ENCODE measurements at regions not wholly inside any gene's neighbourhood (a gene's known extent, or its start where the extent isn't known, plus 50 kb on each side); places are given as distances from the start of the nearest gene placed in this dataset.

DNA sequence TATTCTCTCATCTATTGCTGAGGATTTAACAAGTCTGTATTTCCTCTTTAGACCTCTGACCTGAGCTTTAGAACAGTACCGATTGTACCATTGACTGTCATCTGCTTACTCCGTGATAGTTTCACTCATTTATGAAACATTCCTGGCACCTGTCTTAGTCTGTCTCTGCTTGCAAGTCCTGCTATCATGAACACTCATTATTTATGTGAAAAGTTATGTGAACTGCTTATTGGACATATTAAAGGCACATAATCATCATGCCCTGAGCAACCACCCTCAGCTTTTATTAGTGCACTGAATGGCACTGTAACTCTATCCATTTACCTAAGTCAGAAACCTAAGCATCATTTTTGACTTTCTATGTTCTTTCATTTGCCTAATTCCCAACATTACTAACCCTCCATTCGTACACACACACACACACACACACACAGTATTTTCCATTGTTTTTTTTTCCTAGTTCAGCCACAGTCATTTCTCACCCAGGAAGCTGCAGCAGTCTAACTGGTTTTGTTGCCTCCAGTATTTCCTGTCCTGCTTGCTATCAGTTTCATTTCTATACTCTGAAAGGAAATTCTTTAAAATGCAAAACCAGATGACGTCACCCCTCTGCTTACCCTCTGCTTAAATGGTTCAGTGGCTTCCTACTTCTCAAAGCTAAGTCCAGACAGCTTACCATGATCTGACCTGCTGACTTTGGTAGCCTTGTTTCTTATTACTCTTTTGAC, 146.1 kb downstream of the HAUS1 start (continued):
- TF ChIP-seq, protein P1, sequence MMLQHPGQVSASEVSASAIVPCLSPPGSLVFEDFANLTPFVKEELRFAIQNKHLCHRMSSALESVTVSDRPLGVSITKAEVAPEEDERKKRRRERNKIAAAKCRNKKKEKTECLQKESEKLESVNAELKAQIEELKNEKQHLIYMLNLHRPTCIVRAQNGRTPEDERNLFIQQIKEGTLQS (IDR thresholded peaks at IDR 0.05) = peak; percentile 95
- TF ChIP-seq, protein P1 (CRISPR knock-in tag; conservative IDR thresholded peaks at IDR 0.05) = no peak

DNA sequence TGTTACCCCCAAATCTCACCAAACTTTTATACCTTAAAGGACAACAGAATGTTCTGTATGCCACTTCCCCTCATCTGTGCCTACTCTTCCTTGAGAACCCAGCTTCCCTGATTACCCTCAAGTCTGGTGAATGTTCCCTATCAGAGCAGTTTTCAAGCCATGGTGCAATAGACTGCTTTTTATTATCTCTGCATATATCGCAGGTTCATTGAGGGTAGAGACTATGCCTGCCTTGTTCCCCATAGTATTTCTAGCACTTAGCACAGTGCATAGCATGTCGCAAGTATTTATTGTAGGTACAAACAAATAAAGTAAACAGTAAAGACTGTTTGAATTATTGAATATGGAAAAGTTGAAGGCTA, 146.6 kb downstream of the HAUS1 start:
- WGBS (ENCODE audit: insufficient coverage, low coverage, missing lambda C conversion rate) = 19% methylated on average over 2 of the region's 2 CpGs
- POLR2A ChIA-PET = interaction anchor here (0.8 kb wide), 1 partner anchor 25 kb away, joined by 3 read pairs; no protein-coding TSS in a partner anchor
- peaks cover 23% of the 10 kb centered on the region for H3K79me2 ChIP-seq (ENCODE audit: control insufficient read depth, insufficient read depth, low read length)
- BruUV-seq (replicated peaks) = no TSS peak
- intact Hi-C loops (cut with micrococcal nuclease) (no loop called here), in situ Hi-C loops (cut with MboI) (no loop called here)
- H2AFZ ChIP-seq (ENCODE audit: low read depth, low read length) = no peak overlapping the region
- no peak overlapping the region for H3K4me3 ChIP-seq
- ATAC-seq = peak; percentile 18; the same call in 1 of the 3 replicates
- H4K20me1 ChIP-seq (replicated peaks; ENCODE audit: control insufficient read depth, insufficient read depth, low read length) = no peaks in the 10 kb centered on the region; the same call in 1 of the 2 replicates
- H3K27ac ChIP-seq (ENCODE audit: extremely low read depth, low read depth, low read length) = no peak overlapping the region; the same call in 2 of the 3 replicates
- H3K4me1 ChIP-seq (replicated peaks in 1 of 2; ENCODE audit: control insufficient read depth in 2 of 2, insufficient read depth in 2 of 2, low read length in 2 of 2) = peaks cover 4 to 6% of the 10 kb centered on the region in 2 experiments; a peak in 3 of 5 replicates
- FAIRE-seq = no peak
- no peak overlapping the region for H3K4me2 ChIP-seq (ENCODE audit: insufficient read depth, low read length)
- H3K9me1 ChIP-seq (ENCODE audit: control insufficient read depth, insufficient read depth, low read length) = no peaks in the 10 kb centered on the region
- TF ChIP-seq RCOR1 (IDR thresholded peaks at IDR 0.05; ENCODE audit: borderline replicate concordance in 1 of 2, low read depth in 2 of 2, low read length in 2 of 2) (no peak), BRCA1 (IDR thresholded peaks at IDR 0.05) (no peak), BRCA1 (CRISPR knock-in tag; IDR thresholded peaks at IDR 0.05) (no peak), KLF6 (CRISPR knock-in tag; IDR thresholded peaks at IDR 0.05; ENCODE audit: borderline replicate concordance) (no peak), NR2F6 (CRISPR knock-in tag; IDR thresholded peaks at IDR 0.05) (no peak), CXXC5 (CRISPR knock-in tag; IDR thresholded peaks at IDR 0.05) (no peak), DPF2 (IDR thresholded peaks at IDR 0.05) (no peak), ZNF561 (CRISPR knock-in tag; conservative IDR thresholded peaks at IDR 0.05) (no peak), POLR2A (conservative IDR thresholded peaks at IDR 0.05) (no peak), RHOXF2B (CRISPR knock-in tag; conservative IDR thresholded peaks at IDR 0.05) (no peak), HEY1 (CRISPR knock-in tag; IDR thresholded peaks at IDR 0.05; ENCODE audit: borderline replicate concordance) (no peak), CHCHD3 (CRISPR knock-in tag; IDR thresholded peaks at IDR 0.05) (no peak), SPI1 (IDR thresholded peaks at IDR 0.05; ENCODE audit: borderline replicate concordance, low read depth, low read length) (no peak), EZH2 (IDR thresholded peaks at IDR 0.05; ENCODE audit: borderline replicate concordance, low read depth, low read length) (no peak)
- TF ChIP-seq, protein P2, sequence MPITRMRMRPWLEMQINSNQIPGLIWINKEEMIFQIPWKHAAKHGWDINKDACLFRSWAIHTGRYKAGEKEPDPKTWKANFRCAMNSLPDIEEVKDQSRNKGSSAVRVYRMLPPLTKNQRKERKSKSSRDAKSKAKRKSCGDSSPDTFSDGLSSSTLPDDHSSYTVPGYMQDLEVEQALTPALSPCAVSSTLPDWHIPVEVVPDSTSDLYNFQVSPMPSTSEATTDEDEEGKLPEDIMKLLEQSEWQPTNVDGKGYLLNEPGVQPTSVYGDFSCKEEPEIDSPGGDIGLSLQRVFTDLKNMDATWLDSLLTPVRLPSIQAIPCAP (CRISPR knock-in tag; IDR thresholded peaks at IDR 0.05; ENCODE audit: borderline replicate concordance) = no peak
- TF ChIP-seq, protein P3, sequence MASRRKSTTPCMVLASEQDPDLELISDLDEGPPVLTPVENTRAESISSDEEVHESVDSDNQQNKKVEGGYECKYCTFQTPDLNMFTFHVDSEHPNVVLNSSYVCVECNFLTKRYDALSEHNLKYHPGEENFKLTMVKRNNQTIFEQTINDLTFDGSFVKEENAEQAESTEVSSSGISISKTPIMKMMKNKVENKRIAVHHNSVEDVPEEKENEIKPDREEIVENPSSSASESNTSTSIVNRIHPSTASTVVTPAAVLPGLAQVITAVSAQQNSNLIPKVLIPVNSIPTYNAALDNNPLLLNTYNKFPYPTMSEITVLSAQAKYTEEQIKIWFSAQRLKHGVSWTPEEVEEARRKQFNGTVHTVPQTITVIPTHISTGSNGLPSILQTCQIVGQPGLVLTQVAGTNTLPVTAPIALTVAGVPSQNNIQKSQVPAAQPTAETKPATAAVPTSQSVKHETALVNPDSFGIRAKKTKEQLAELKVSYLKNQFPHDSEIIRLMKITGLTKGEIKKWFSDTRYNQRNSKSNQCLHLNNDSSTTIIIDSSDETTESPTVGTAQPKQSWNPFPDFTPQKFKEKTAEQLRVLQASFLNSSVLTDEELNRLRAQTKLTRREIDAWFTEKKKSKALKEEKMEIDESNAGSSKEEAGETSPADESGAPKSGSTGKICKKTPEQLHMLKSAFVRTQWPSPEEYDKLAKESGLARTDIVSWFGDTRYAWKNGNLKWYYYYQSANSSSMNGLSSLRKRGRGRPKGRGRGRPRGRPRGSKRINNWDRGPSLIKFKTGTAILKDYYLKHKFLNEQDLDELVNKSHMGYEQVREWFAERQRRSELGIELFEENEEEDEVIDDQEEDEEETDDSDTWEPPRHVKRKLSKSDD (conservative IDR thresholded peaks at IDR 0.05; ENCODE audit: low read length) = no peak
- no peaks in the 10 kb centered on the region for H3K9me3 ChIP-seq (replicated peaks; ENCODE audit: control insufficient read depth, insufficient read depth, low read depth, low read length)
- H3K27me3 ChIP-seq (ENCODE audit: control insufficient read depth in 2 of 2, insufficient read depth in 2 of 2, low read length in 2 of 2) = no peaks in the 10 kb centered on the region
- CTCF ChIA-PET (ENCODE audit: low intra/inter-chr PET ratio) = no interaction called here
- H3K36me3 ChIP-seq (ENCODE audit: control insufficient read depth, insufficient read depth, low read length) = peaks cover 19% of the 10 kb centered on the region
- H3K9ac ChIP-seq (ENCODE audit: insufficient read depth in 1 of 2, low read depth in 2 of 2, low read length in 2 of 2) = no peak overlapping the region
- DNase-seq (ENCODE audit: extremely low read depth in 1 of 4, low spot score in 3 of 4) = no peak
